Ishikawa (cell line): ENCODE measurements at regions not wholly inside any gene's neighbourhood (a gene's known extent, or its start where the extent isn't known, plus 50 kb on each side); places are given as distances from the start of the nearest gene placed in this dataset.

Experiments used
- CEBPB ChIP-seq: IDR thresholded peaks from 2 replicates; pipeline ENCODE4 v1.6.1; 2012
- CREB1 ChIP-seq: IDR thresholded peaks from 2 replicates; pipeline ENCODE4 v1.6.1; 2012; ENCODE audit warnings: low read depth
- EGR1 ChIP-seq: IDR thresholded peaks from 2 replicates; pipeline ENCODE4 v1.6.1; 2012
- EP300 ChIP-seq: IDR thresholded peaks from 2 replicates; pipeline ENCODE4 v1.6.1; 2012; ENCODE audit warnings: borderline replicate concordance
- FOXM1 ChIP-seq: IDR thresholded peaks from 2 replicates; pipeline ENCODE4 v1.6.1; 2012; ENCODE audit warnings: low read depth, borderline replicate concordance
- MAX ChIP-seq: IDR thresholded peaks from 2 replicates; pipeline ENCODE4 v1.6.1; 2012
- NFIC ChIP-seq: IDR thresholded peaks from 2 replicates; pipeline ENCODE4 v1.6.1; 2012
- RAD21 ChIP-seq: IDR thresholded peaks from 2 replicates; pipeline ENCODE4 v1.6.1; 2012; ENCODE audit warnings: low read depth
- REST ChIP-seq: IDR thresholded peaks from 2 replicates; pipeline ENCODE4 v1.6.1; 2012; ENCODE audit warnings: low read depth, mild to moderate bottlenecking
- TAF1 ChIP-seq: IDR thresholded peaks from 2 replicates; pipeline ENCODE4 v1.6.1; 2012; ENCODE audit warnings: low read depth, mild to moderate bottlenecking
- TCF12 ChIP-seq: IDR thresholded peaks from 2 replicates; pipeline ENCODE4 v1.6.1; 2012; ENCODE audit warnings: low read depth
- TEAD4 ChIP-seq: IDR thresholded peaks from 2 replicates; pipeline ENCODE4 v1.6.1; 2012
- USF1 ChIP-seq: IDR thresholded peaks from 2 replicates; pipeline ENCODE4 v1.6.1; 2012
- ZBTB7A ChIP-seq: IDR thresholded peaks from 2 replicates; pipeline ENCODE4 v1.6.1; 2012; ENCODE audit warnings: low read depth

- TF ChIP-seq TCF12 (0 out of 2 replicates have a peak, but pooled peaks have one; percentile 25), TAF1 (no peak), USF1 (no peak), REST (no peak), FOXM1 (no peak), MAX (no peak), EP300 (no peak), CEBPB (no peak), CREB1 (no peak), RAD21 (no peak), ZBTB7A (no peak), NFIC (no peak), EGR1 (no peak), TEAD4 (no peak)
Observed at GRCh38 chr19:46944918-46945628, 74.6 kb upstream of the NPAS1 start.
